B cell (primary cell): ENCODE measurements at regions not wholly inside any gene's neighbourhood (a gene's known extent, or its start where the extent isn't known, plus 50 kb on each side); places are given as distances from the start of the nearest gene placed in this dataset.

Source experiments
- ATAC-seq: fragments of 200-7000 bp; cut with Tn5 transposase; one replicate; pipeline ENCODE4 v1.10.0; 2021; ENCODE audit warnings: low read depth, mild to moderate bottlenecking, moderate number of reproducible peaks, moderate library complexity
- CTCF ChIA-PET: fragments of 350-600 bp; sonication (Branson Sonifier 250); formaldehyde crosslinking; loops from one replicate; lab custom pipeline; 2021; ENCODE audit warnings: antibody characterized with exemption, inconsistent platforms; lab: Charles Lee
- POLR2A ChIA-PET: fragments of 350-600 bp; sonication (Branson Sonifier 250); formaldehyde crosslinking; loops from one replicate; lab custom pipeline; 2021; ENCODE audit warnings: antibody characterized with exemption; lab: Charles Lee
- DNase-seq: peaks from one replicate; pipeline ENCODE4 v3.0.0; 2013
- H2AFZ ChIP-seq: 2 replicates; pipeline ENCODE4 v1.6.1; 2012; ENCODE audit warnings: mild to moderate bottlenecking, low read depth, low read length; ENCODE audit not compliant: insufficient read depth, poor library complexity, severe bottlenecking
- H3K27ac ChIP-seq, 2 donors: 1 replicate in 1 of 2; 2 replicates in 1 of 2; pipeline ENCODE4 v1.5.1; 2012 to 2013; ENCODE audit warnings: low read length in 2 of 2, mild to moderate bottlenecking in 2 of 2, moderate library complexity in 1 of 2
- H3K27me3 ChIP-seq, 4 experiments: fragments of 200-600 bp in 1 of 4; sonication (generic) in 1 of 4; replicated peaks in 1 of 4; 1 replicate in 2 of 4; 2 replicates in 2 of 4; pipeline versions ENCODE4 v1.6.1 to v1.7.0; 2013 to 2016; ENCODE audit warnings: low read length in 3 of 4, mild to moderate bottlenecking in 2 of 4, mixed read lengths in 1 of 4, moderate library complexity in 1 of 4; ENCODE audit not compliant: insufficient read depth in 4 of 4, control insufficient read depth in 3 of 4; ENCODE audit errors: control extremely low read depth in 1 of 4
- H3K36me3 ChIP-seq, 2 experiments: replicated peaks in 1 of 2; 1 replicate in 1 of 2; 2 replicates in 1 of 2; pipeline versions ENCODE4 v1.6.1 to v1.7.1; 2013; ENCODE audit warnings: low read length in 1 of 2; ENCODE audit not compliant: insufficient read depth in 2 of 2, control insufficient read depth in 1 of 2; ENCODE audit errors: control extremely low read depth in 1 of 2, extremely low read depth in 1 of 2
- H3K4me1 ChIP-seq, 2 donors: fragments of 200-600 bp in 1 of 2; sonication (generic) in 1 of 2; 1 replicate in 1 of 2; 2 replicates in 1 of 2; pipeline versions ENCODE4 v1.5.1 to v1.6.1; 2013 to 2017; ENCODE audit warnings: low read length in 2 of 2; ENCODE audit not compliant: control insufficient read depth in 2 of 2, insufficient read depth in 2 of 2
- H3K4me2 ChIP-seq: replicated peaks from 2 replicates; pipeline ENCODE3; 2012; ENCODE audit warnings: mild to moderate bottlenecking, low read depth, low read length; ENCODE audit not compliant: poor library complexity, severe bottlenecking
- H3K4me3 ChIP-seq, 5 experiments: fragments of 200-600 bp in 1 of 5; sonication (generic) in 1 of 5; 1 replicate in 3 of 5; 2 replicates in 2 of 5; pipeline versions ENCODE4 v1.5.1 to v1.7.0; 2011 to 2016; ENCODE audit warnings: low read length in 4 of 5, mild to moderate bottlenecking in 4 of 5, low read depth in 2 of 5, control low read depth in 1 of 5, moderate library complexity in 1 of 5; ENCODE audit not compliant: insufficient read depth in 1 of 5; ENCODE audit errors: control extremely low read depth in 1 of 5, extremely low read depth in 1 of 5
- H3K79me2 ChIP-seq: fragments of 200-600 bp; sonication (generic); one replicate; pipeline ENCODE4 v1.6.0; 2016; ENCODE audit warnings: low read length; ENCODE audit not compliant: control insufficient read depth, insufficient read depth
- H3K9ac ChIP-seq: fragments of 200-600 bp; sonication (generic); 2 replicates; pipeline ENCODE4 v1.6.1; 2017; ENCODE audit warnings: mild to moderate bottlenecking, low read length, moderate library complexity
- H3K9me3 ChIP-seq, 3 donors: one replicate each; pipeline versions ENCODE4 v1.6.1 to v1.7.1; 2013; ENCODE audit warnings: low read length in 2 of 3; ENCODE audit not compliant: control insufficient read depth in 2 of 3, insufficient read depth in 1 of 3; ENCODE audit errors: control extremely low read depth in 1 of 3
- H4K20me1 ChIP-seq: 2 replicates; pipeline ENCODE4 v1.6.0; 2012; ENCODE audit warnings: mild to moderate bottlenecking, low read length; ENCODE audit not compliant: insufficient read depth, control insufficient read depth, poor library complexity, severe bottlenecking
- H3K27ac Mint-ChIP-seq: one replicate; pipeline ENCODE4 v1.8.0; 2021; ENCODE audit warnings: mixed read lengths
- H3K27me3 Mint-ChIP-seq: one replicate; pipeline ENCODE4 v1.8.0; 2021; ENCODE audit warnings: mixed read lengths
- H3K4me1 Mint-ChIP-seq: one replicate; pipeline ENCODE4 v1.8.0; 2021; ENCODE audit warnings: mixed read lengths
- H3K4me3 Mint-ChIP-seq: one replicate; pipeline ENCODE4 v1.8.0; 2021; ENCODE audit warnings: mixed read lengths
- H3K9me3 Mint-ChIP-seq: one replicate; pipeline ENCODE4 v1.8.0; 2022; ENCODE audit warnings: mixed read lengths; ENCODE audit not compliant: insufficient read depth
- EZH2 ChIP-seq: IDR thresholded peaks from 2 replicates; pipeline ENCODE4 v1.6.1; 2012; ENCODE audit warnings: borderline replicate concordance, low read depth, mild to moderate bottlenecking, moderate library complexity, low read length; ENCODE audit not compliant: insufficient read depth, poor library complexity, severe bottlenecking
- WGBS: methylation state at CpG from one replicate; pipeline ENCODE4 v1.1.5; 2013; ENCODE audit warnings: missing lambda C conversion rate; ENCODE audit not compliant: insufficient coverage; 5-methylcytosine and 5-hydroxymethylcytosine counted together
- intact Hi-C: fragments of 100-400 bp; cut with micrococcal nuclease; formaldehyde crosslinking; loops from one replicate; pipeline ENCODE4 v1.10.0; 2022
- TF ChIP-seq, protein P1 (sequence below): fragments of 200-600 bp; IDR thresholded peaks from one replicate; pipeline ENCODE4 v1.8.0; 2022; ENCODE audit warnings: antibody characterized with exemption, mild to moderate bottlenecking

DNA sequence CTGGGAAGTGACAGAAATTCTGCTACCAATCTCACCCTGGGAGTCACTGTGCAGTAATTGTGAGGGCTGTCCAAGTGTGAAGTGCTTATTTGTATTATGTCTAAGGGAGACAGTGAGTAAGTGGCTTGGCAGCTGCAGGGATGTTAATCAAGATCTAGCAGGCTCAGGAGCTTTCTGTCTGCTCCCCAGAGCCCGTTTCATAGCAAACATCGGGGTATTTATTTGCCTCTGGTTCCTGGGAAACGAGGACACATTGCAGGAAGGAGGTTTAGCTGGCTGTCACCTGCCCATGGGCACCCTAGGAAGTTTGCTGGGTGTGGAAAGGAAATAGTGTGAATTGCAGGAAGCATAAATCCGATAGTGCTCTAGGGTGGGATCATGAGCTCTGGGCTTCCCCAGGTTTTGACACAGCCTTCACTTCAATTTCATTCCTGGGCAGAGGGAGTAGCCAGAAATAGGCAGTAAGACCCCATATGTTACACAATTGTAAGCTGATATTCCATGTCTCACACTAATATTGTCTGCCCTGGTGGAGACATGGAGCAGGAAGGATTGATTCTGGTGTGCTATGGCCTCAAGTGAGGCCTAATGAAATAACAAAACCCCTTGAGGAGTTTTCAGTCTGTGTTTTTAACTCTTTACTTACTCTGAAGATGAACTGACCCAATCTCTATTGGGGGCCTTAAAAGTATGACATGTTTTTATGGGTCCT lies 74.1 kb upstream of the MITF start:
- H3K9ac ChIP-seq: no peak overlapping the region
- CTCF ChIA-PET: interaction anchor here (1.4 kb wide), 1 partner anchor 504 kb away, joined by 3 read pairs; no protein-coding TSS in a partner anchor

DNA sequence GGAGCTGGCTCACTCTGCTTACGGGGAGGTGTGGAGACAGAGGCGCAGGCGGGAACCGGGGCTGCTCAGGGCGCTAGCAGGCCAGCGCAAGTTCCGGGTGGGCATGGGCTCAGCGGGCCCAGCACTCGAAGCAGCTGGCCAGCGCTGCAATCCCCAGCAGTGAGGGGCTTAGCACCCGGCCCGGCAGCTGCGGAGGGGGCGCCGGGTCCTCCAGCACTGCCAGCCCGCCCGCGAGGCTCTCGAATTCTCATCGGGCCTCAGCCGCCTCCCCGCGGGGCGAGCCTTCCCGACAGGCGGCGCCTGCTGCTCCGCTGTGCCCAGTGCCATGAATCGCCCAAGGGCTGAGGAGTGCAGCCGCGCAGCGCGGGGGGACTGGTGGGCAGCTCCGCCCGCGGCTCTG lies 78.6 kb upstream of the MITF start:
- Histone ChIP-seq H3K9me3 (peaks cover 0 to 6% (median 0%) of the 10 kb centered on the region in 3 donors), H3K9ac (no peak overlapping the region), H3K36me3 (no peaks in the 10 kb centered on the region), H3K4me1 (no peaks in the 10 kb centered on the region), H3K4me2 (no peak overlapping the region), H4K20me1 (no peaks in the 10 kb centered on the region), H3K79me2 (no peaks in the 10 kb centered on the region), H3K27ac (no peak overlapping the region), H3K27me3 (no peaks in the 10 kb centered on the region), H2AFZ (no peak overlapping the region), H3K4me3 (no peak overlapping the region)
- ATAC-seq (no peak), DNase-seq (no peak)
- TF ChIP-seq, protein P1, sequence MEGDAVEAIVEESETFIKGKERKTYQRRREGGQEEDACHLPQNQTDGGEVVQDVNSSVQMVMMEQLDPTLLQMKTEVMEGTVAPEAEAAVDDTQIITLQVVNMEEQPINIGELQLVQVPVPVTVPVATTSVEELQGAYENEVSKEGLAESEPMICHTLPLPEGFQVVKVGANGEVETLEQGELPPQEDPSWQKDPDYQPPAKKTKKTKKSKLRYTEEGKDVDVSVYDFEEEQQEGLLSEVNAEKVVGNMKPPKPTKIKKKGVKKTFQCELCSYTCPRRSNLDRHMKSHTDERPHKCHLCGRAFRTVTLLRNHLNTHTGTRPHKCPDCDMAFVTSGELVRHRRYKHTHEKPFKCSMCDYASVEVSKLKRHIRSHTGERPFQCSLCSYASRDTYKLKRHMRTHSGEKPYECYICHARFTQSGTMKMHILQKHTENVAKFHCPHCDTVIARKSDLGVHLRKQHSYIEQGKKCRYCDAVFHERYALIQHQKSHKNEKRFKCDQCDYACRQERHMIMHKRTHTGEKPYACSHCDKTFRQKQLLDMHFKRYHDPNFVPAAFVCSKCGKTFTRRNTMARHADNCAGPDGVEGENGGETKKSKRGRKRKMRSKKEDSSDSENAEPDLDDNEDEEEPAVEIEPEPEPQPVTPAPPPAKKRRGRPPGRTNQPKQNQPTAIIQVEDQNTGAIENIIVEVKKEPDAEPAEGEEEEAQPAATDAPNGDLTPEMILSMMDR: no peak
- no peak for TF ChIP-seq EZH2
- intact Hi-C loops: no loop called here
- CTCF ChIA-PET: no interaction called here
- POLR2A ChIA-PET: no interaction called here
- Mint-ChIP-seq H3K4me1 (no peaks in the 10 kb centered on the region), H3K4me3 (no peak overlapping the region), H3K27ac (no peak overlapping the region), H3K9me3 (no peaks in the 10 kb centered on the region), H3K27me3 (no peaks in the 10 kb centered on the region)
- WGBS: 95% methylated on average over 29 of the region's 36 CpGs

More for the DNA sequence above, 74.1 kb upstream of the MITF start:
- H3K27me3 Mint-ChIP-seq: no peaks in the 10 kb centered on the region
- H3K4me1 ChIP-seq: no peaks in the 10 kb centered on the region
- H2AFZ ChIP-seq: no peak overlapping the region
- H3K4me3 ChIP-seq: no peak overlapping the region
- intact Hi-C loops: no loop called here
- no peak overlapping the region for H3K4me3 Mint-ChIP-seq
- no peak overlapping the region for H3K27ac Mint-ChIP-seq
- ATAC-seq: no peak
- H3K79me2 ChIP-seq: no peaks in the 10 kb centered on the region
- DNase-seq: no peak
- H3K9me3 ChIP-seq: peaks cover 0 to 6% (median 0%) of the 10 kb centered on the region in 3 donors
- POLR2A ChIA-PET: no interaction called here
- no peaks in the 10 kb centered on the region for H4K20me1 ChIP-seq
- no peaks in the 10 kb centered on the region for H3K4me1 Mint-ChIP-seq
- no peak overlapping the region for H3K27ac ChIP-seq
- no peak overlapping the region for H3K4me2 ChIP-seq
- no peaks in the 10 kb centered on the region for H3K36me3 ChIP-seq
- TF ChIP-seq EZH2: no peak
- TF ChIP-seq, protein P1: no peak
- no peaks in the 10 kb centered on the region for H3K9me3 Mint-ChIP-seq
- WGBS: 36% methylated on average over 3 of the region's 4 CpGs
- H3K27me3 ChIP-seq: no peaks in the 10 kb centered on the region
